Neural cell (in vitro differentiated cells): ENCODE measurements at regions not wholly inside any gene's neighbourhood (a gene's known extent, or its start where the extent isn't known, plus 50 kb on each side); places are given as distances from the start of the nearest gene placed in this dataset.

Experiments used
- H2AFZ ChIP-seq: fragments of 200-600, 300-800 bp; sonication (generic), shearing (Covaris generic); 2 replicates; pipeline ENCODE4 v1.6.0; 2014; ENCODE audit warnings: low read depth, mild to moderate bottlenecking, antibody characterized with exemption, low read length, moderate library complexity
- H3F3A ChIP-seq: fragments of 200-600 bp; shearing (Covaris generic); 2 replicates; pipeline ENCODE4 v1.6.1; 2016; ENCODE audit warnings: mild to moderate bottlenecking, moderate library complexity, mixed read lengths, antibody characterized with exemption, low read length; ENCODE audit not compliant: insufficient read depth, poor library complexity, severe bottlenecking
- H3K27ac ChIP-seq: fragments of 200-600, 300-800 bp; sonication (generic), shearing (Covaris generic); 2 replicates; pipeline ENCODE4 v1.5.1; 2014; ENCODE audit warnings: mild to moderate bottlenecking, low read length, moderate library complexity
- H3K27me3 ChIP-seq: fragments of 300-800, 200-600 bp; sonication (generic), shearing (Covaris generic); 2 replicates; pipeline ENCODE4 v1.6.0; 2014; ENCODE audit warnings: mild to moderate bottlenecking, low read depth, low read length, moderate library complexity; ENCODE audit not compliant: insufficient read depth
- H3K36me3 ChIP-seq: fragments of 300-800, 200-600 bp; sonication (generic), shearing (Covaris generic); 2 replicates; pipeline ENCODE4 v1.5.1; 2014; ENCODE audit warnings: mild to moderate bottlenecking, antibody characterized with exemption, low read length, moderate library complexity; ENCODE audit not compliant: insufficient read depth
- H3K4me2 ChIP-seq: fragments of 300-800, 200-600 bp; sonication (generic), shearing (Covaris generic); 2 replicates; pipeline ENCODE4 v1.6.0; 2014; ENCODE audit warnings: mild to moderate bottlenecking, low read length
- H3K4me3 ChIP-seq: fragments of 300-800, 200-600 bp; sonication (generic), shearing (Covaris generic); 2 replicates; pipeline ENCODE4 v1.5.1; 2014; ENCODE audit warnings: mild to moderate bottlenecking, low read length, moderate library complexity
- H3K79me2 ChIP-seq: fragments of 200-600 bp; shearing (Covaris generic); replicated peaks from 2 replicates; pipeline ENCODE4 v1.6.0; 2014; ENCODE audit warnings: mild to moderate bottlenecking, low read length, moderate library complexity; ENCODE audit not compliant: insufficient read depth
- H3K9ac ChIP-seq: fragments of 300-800, 200-600 bp; sonication (generic), shearing (Covaris generic); 2 replicates; pipeline ENCODE4 v1.6.1; 2016; ENCODE audit warnings: mild to moderate bottlenecking, low read length, mixed read lengths
- H3K9me2 ChIP-seq: fragments of 200-600 bp; shearing (Covaris generic); 2 replicates; pipeline ENCODE4 v1.6.1; 2016; ENCODE audit warnings: mild to moderate bottlenecking, low read length, mixed read lengths; ENCODE audit not compliant: insufficient read depth
- H3K9me3 ChIP-seq: fragments of 200-600, 300-800 bp; sonication (generic), shearing (Covaris generic); 2 replicates; pipeline ENCODE4 v1.6.1; 2016; ENCODE audit warnings: mild to moderate bottlenecking, mixed run types, low read length, moderate library complexity, mixed read lengths
- H4K20me1 ChIP-seq: fragments of 200-600 bp; shearing (Covaris generic); 2 replicates; pipeline ENCODE4 v1.6.1; 2016; ENCODE audit warnings: mild to moderate bottlenecking, mixed run types; ENCODE audit not compliant: insufficient read depth
- CTCF ChIP-seq: fragments of 450-650 bp; IDR thresholded peaks from 2 replicates; pipeline ENCODE4 v1.5.1; 2014; ENCODE audit warnings: antibody characterized with exemption, mild to moderate bottlenecking, moderate library complexity; ENCODE audit not compliant: poor library complexity, severe bottlenecking
- EP300 ChIP-seq: fragments of 450-650 bp; conservative IDR thresholded peaks from 2 replicates; pipeline ENCODE4 v1.6.1; 2014; ENCODE audit warnings: antibody characterized with exemption, mild to moderate bottlenecking, moderate library complexity; ENCODE audit not compliant: poor library complexity, severe bottlenecking
- EZH2 ChIP-seq: fragments of 200-600, 300-800 bp; shearing (Covaris generic), sonication (generic); IDR thresholded peaks from 2 replicates; pipeline ENCODE4 v1.6.1; 2014; ENCODE audit warnings: antibody characterized with exemption, low read length, borderline replicate concordance, mild to moderate bottlenecking; ENCODE audit not compliant: insufficient read depth, poor library complexity, severe bottlenecking
- MXI1 ChIP-seq: fragments of 450-650 bp; conservative IDR thresholded peaks from 2 replicates; pipeline ENCODE4 v1.6.1; 2014; ENCODE audit warnings: antibody characterized with exemption, mild to moderate bottlenecking; ENCODE audit not compliant: poor library complexity, severe bottlenecking
- POLR2AphosphoS5 ChIP-seq: IDR thresholded peaks from 2 replicates; pipeline ENCODE4 v1.6.1; 2012
- RAD21 ChIP-seq: fragments of 450-650 bp; conservative IDR thresholded peaks from 2 replicates; pipeline ENCODE4 v1.6.1; 2014; ENCODE audit warnings: antibody characterized with exemption, mild to moderate bottlenecking, moderate library complexity
- REST ChIP-seq: IDR thresholded peaks from 2 replicates; pipeline ENCODE4 v1.6.1; 2012; ENCODE audit warnings: borderline replicate concordance
- SMC3 ChIP-seq: fragments of 450-650 bp; conservative IDR thresholded peaks from 2 replicates; pipeline ENCODE4 v1.6.1; 2014; ENCODE audit warnings: antibody characterized with exemption, mild to moderate bottlenecking, moderate library complexity; ENCODE audit not compliant: poor library complexity
- TAF1 ChIP-seq: IDR thresholded peaks from 2 replicates; pipeline ENCODE4 v1.6.1; 2012; ENCODE audit warnings: low read depth

GRCh38 chr20:55741801-55742200, 263.5 kb downstream of the CBLN4 start:
- Histone ChIP-seq H3K79me2 (no peaks in the 10 kb centered on the region), H3K27me3 (no peaks in the 10 kb centered on the region), H3K4me2 (no peak overlapping the region), H4K20me1 (no peaks in the 10 kb centered on the region), H3K4me3 (no peak overlapping the region), H3K36me3 (no peaks in the 10 kb centered on the region), H3F3A (no peaks in the 10 kb centered on the region), H3K9me3 (no peaks in the 10 kb centered on the region), H2AFZ (no peak overlapping the region), H3K27ac (no peak overlapping the region), H3K9me2 (no peaks in the 10 kb centered on the region), H3K9ac (no peak overlapping the region)
- TF ChIP-seq REST (no peak), EP300 (no peak)

GRCh38 chr20:55740076-55740475, 265.2 kb downstream of the CBLN4 start:
- Histone ChIP-seq H3K9ac (no peak overlapping the region), H2AFZ (no peak overlapping the region), H3K79me2 (no peaks in the 10 kb centered on the region), H3K4me2 (no peak overlapping the region), H3K27ac (no peak overlapping the region), H3K9me2 (no peaks in the 10 kb centered on the region), H3K36me3 (no peaks in the 10 kb centered on the region), H3F3A (no peaks in the 10 kb centered on the region), H3K9me3 (no peaks in the 10 kb centered on the region), H3K27me3 (no peaks in the 10 kb centered on the region), H4K20me1 (no peaks in the 10 kb centered on the region), H3K4me3 (no peak overlapping the region)
- no peak for TF ChIP-seq EZH2
- TF ChIP-seq RAD21, result no peak
- no peak for TF ChIP-seq REST
- TF ChIP-seq CTCF, result no peak
- no peak for TF ChIP-seq EP300
- TF ChIP-seq TAF1, result no peak
- TF ChIP-seq MXI1, result no peak
- TF ChIP-seq SMC3, result no peak
- TF ChIP-seq POLR2AphosphoS5, result no peak
